HG03442 (cell line): ENCODE measurements at regions not wholly inside any gene's neighbourhood (a gene's known extent, or its start where the extent isn't known, plus 50 kb on each side); places are given as distances from the start of the nearest gene placed in this dataset.

Experiments
- ATAC-seq: cut with Tn5 transposase; IDR thresholded peaks from one replicate; pipeline ENCODE4 v1.9.1; 2021; ENCODE audit warnings: mild to moderate bottlenecking, moderate library complexity; ENCODE audit not compliant: unreplicated experiment

DNA sequence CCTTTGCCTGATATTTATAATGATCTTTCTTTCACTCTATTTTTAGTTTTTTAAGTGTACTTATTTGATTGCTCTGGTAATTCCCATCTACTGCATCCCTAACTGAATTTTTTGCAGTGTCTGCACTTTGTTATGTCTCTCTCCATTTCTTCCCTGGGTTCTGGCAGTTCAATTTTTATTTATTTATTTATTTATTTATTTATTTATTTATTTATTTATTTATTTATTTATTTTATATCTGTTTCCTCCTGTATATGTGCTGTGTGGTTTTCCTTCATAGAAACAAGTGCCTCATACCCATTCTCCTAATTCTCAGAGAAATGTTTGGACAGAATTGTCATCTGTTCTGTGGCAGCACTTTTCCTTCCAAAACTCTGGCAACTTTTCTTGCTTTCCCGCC is 2370.8 kb upstream of the WWC1 start:
- no peak for ATAC-seq

DNA sequence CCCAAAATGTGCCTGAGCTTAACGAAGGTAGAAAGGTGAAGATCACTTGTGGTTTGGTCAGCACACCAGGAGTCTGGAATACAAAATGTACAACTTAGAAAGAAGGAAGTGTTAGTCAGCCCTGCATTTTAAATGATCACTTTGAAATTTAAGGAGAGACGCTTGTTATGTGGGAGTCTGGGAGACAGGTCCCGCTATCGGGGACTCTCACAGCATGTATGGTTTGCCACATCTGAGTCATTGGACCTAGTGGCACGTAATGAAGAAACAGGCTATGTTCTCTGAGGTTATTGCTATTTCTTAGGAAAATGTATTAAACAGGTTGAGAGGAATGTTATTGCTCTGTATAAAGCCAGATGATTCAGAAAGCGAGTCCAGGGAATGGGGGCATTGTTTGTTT is 2362.5 kb upstream of the WWC1 start:
- ATAC-seq = no peak

DNA sequence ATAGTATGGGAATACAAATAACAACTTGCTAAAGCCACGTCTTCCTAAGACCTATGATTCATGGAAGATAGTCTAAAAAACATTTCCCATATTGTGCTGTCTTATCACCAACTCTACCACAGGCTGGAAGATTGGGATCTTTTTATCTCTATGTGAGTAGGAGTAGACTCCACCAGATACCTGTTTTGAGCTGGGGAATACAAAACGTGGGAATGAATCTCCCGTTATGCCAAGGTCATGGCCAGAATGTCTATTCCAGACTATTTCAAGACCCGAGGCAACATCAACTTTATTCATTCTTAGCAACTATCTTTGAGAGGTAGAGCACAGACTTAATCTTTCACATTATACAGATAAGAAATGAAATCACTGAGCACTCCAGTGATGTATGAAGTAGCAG is 2350.9 kb upstream of the WWC1 start:
- no peak for ATAC-seq

DNA sequence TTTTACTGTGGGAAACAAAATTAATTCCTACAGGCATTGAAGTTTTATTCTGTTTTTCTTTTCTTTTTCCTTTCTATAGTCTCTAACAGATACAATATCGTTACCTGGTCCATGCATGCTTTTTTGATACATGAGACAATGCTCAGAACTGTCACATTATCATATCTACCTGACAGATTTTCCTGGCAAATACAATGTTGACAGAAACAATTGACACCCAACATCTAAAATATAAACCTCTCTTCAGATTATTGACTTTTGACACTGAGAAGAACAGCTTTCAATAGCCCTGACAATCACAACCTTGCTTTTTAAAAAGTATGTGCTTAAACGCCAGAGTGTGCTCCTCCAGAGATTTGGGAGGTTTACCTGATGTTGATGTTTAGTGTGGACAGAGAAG is 2334.6 kb upstream of the WWC1 start:
- ATAC-seq = no peak

DNA sequence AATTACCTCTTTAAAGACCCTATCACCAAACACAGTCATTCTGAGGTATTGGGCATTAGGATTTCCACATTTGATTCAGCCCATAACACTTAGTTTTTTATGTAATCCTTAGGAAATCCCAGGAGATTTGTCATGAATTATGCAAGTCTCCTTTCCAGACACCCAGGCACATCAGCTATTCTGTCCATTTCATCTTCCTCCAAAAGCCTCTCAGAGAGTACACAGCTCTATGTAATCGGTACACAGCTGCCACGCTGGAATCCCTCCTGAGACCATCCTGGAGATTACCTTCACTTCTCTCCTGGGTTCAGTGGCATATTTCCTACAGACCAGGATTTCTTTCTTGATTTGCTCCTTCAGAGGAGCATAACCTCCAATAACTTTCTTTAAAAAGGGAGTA is 2309.8 kb upstream of the WWC1 start:
- ATAC-seq = no peak

DNA sequence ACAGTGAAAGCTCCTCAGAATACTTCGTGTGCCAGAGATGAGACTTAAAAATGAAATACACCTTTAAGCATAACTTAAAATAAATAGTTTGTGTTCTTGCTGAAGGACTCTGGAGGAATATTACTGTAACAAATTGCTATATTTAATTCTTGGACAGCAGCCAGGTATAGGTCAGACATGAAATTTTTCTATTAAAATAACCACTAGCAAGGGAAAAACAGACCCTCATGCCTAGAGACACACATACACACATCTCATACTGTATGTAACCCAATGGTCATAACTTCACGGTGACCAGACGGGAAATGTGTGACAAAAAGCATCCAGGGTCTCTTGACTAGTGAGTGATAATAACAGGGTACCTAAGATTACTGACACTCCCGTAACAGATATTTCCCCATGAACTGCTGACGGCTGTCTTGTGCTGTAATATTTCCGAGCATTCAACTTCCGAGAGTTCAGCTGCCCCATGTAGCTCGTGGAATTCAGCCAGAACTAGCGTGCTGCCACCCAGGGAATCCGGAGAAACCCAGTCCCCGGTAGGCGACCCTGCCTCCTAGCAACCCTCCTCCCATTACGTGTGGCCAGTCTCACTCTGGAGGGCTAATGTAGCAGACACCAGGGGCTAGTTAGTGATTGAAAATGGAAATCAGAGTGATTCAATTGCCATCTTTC is 2295.1 kb upstream of the WWC1 start:
- no peak for ATAC-seq

DNA sequence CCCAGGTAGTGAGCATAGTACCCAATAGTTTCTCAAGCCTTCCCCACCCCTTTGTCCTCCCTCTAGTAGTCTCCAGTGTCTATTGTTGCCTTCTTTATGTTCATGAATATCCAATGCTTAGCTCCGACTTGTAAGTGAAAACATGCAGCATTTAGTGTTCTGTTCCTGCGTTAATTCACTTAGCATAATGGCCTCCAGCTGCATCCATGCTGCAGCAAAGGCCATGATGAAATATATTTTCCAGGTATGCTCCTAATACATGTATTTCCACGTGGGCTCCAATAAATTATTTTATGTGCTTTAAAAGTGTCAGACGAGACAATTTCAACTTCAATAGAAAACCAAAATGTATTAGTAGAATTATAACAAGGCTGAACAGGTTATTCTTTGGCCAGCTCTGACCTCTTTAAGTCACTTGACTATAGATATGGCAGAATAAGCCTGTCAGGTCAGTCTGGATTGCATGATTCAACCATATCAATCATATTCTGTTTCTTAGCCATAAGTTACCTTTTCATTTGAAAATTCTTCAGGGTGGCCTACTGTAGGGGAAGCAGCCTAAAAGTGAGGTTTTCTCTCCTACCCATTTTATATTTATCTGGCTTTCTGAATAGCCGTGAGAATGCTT is 2291.6 kb upstream of the WWC1 start:
- no peak for ATAC-seq

DNA sequence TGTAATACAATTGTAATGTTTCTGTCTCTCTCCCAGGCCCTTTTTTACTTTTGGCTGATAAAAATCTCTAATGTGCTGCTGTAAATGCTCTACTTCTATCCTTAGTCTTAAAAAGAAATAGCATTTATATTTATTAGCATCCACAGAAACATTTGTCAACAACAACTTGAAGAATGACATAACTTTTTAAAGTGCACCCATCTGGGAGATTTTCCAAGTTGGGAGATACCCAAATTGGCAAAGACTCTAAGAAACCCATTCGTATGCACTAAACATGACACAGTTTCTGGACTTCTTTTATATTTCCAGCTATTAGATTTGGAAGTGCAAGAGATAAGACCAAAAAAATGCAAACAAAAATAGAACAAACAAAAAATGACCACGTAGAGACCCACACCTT is 2287.4 kb upstream of the WWC1 start:
- ATAC-seq = no peak

DNA sequence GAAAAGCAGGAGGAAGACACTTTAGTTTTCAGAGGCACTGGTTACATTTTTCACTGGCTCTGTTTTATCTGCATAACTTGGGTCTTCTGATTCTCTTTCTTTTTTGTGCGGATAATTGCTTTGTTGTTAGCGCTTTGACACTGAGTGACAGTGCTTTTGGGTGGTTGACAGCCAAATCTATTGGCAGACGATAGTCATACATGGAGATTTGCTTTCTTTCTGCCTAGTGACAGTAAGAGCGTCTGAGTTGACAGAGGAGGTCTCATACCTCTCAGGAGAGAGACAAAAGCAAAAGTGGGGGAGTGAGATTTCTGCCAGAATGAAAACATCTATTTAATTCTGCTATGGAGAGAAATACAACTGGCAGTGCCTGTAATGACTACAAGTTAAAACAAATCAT is 2278.0 kb upstream of the WWC1 start:
- ATAC-seq = no peak

DNA sequence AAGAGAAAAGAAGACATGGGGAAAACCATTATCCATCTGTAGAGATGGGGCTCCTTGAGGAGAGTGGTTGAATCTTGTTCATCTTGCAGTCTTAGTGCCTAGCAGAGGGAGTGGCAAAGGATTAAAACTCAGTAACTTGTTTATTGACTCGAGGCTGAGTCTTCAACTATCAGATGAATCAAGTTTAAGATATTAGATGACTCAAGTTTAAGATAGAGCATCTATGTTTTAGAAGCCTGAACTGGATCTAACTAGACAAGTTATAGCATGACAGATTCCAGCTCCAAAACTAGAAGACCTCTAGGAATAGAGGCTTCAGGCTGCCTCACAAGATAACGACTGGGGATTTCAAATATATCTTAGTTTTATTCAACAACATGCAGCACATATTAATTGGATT is 2277.2 kb upstream of the WWC1 start:
- no peak for ATAC-seq

DNA sequence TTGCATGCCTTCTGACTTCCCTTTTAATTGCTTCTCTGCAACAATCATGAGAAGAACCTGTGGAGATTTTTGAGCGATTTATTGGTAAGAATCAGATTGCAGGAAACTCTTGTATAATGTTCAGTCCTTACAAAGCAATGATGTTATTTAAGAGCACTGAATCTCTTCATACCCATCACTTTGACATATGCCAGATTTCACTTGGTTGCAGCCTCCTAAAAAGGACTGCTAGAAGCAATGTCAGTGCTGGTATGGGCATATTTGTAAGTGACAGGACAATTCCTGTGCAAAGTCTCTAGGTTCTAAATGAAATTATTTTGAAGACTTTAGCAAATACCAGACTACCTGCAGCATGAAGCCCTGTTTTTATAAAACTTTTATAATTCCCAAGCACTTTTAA is 2272.7 kb upstream of the WWC1 start:
- no peak for ATAC-seq

DNA sequence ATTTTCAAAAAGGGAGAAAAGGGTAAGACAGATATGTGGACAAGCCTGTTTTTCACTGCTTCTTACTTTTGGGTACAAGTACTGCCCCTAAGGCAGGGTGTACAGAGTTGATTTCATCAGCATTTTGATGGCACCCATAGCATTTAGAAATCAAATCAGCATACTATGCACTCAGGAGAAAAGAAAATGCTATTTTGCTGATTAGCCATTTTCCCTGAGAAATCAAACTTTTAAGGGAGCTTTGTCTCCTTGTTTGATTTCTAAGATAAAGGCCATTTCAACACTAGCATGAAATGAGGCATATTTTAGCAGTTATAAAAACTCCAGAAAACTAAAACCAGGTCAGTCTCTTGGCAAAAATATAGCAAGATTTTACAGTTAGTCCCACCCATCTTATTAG is 2269.4 kb upstream of the WWC1 start:
- ATAC-seq = no peak

DNA sequence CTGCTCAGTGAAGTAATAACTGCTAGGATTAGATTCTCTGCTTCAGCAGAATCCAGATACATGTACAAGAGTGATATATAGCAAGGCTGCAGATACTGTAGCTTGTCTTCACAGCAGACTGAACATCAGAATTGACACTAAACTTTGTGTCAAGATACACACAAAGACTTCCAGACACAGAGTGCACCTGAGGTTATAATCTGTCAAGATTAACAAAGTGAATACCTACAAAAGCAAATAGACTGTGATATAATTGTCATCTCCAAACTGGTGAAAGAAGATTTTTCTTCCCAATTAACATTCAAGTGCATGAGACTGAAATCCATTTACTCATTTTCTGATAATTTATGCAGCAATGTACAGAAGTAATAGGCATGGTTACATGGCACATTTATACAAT is 2266.5 kb upstream of the WWC1 start:
- no peak for ATAC-seq

DNA sequence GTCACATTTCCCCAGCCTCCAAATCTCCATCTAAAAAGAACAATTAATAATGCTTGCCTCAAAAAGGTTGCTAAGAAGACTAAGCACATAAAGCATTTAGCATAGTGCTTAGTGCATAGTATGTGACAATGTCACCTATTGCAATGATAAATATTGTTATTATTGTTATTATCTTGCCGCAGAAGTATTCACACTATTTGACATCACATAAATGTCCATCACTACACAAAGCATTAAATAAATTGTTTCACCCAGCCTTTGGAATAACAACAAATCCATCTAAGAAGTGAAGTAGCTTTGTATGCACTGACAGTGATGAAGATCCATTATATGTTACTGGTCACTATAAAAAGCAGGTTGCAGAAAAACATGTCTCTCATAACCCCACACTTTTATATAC is 2263.9 kb upstream of the WWC1 start:
- no peak for ATAC-seq

DNA sequence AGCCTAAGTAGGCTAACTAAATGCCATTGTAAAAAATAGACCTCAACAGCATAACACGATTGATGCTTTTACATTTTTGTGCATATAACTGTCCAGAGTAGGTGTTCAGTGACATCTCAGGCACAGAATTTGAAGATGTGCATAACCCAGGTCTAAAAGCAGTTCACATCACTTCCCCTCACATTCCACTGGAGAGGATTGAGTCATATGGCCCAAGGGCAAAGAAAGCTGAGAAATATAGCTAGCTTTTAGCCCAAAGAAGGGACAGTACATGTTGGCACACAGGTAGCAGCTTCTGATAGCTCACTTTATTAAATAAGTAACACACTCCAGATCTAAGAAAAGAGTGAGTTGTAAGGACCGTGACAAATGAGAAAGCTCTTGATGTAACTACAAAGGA is 2259.5 kb upstream of the WWC1 start:
- ATAC-seq = no peak

DNA sequence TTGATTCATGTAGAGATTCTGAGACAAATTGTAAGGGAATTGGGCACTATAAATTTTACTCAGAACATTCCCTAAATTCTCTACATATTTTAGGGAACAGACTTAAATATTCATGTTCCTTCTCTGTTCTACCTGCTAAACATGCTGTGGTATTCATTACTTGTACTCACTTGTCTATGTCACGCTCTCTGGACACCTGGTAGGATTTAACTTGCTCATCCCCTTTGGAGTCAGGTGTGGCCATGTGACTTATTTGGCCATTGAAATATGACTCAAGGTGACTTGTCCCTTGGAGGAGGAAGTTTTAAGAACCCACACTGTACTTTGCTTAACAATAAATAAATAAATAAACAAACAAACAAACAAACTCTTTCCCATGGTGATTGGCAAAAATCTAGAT is 2258.8 kb upstream of the WWC1 start:
- ATAC-seq = no peak

DNA sequence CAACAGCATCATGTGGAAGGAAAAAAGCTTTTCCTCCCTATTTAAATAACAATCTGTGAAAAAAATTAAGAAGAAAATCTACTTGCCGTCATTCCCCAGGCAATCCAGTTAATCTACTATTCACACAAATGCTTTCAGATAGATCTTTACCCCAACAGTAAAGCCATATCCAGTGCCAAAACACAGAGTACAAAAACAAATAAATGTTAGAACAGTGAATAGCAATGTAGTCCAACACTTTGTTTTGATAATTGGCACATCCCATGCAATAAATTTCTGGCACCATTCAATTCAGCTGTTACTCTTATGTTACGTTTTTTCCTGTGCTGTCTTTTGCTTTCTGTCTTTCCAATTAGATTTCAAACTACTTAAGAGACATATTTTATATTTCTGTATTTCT is 2245.5 kb upstream of the WWC1 start:
- no peak for ATAC-seq

DNA sequence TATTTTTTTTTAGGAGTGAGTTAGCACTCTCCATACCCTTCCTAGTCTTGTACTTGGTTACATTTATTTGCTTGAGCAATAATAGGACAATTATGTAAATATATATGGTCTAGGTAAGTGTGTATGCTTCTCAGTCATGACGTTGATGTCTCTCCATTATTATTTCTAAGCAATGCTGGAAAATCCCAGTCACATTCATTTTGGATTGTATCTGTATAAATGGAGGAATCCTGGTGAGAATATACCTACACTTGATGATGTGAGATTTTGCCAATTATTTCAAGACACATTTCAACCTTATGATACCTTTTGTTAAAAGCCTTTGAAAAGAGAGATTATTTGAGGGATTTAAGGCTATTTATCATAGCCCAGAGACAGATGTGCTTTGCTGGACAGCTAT is 2244.5 kb upstream of the WWC1 start:
- ATAC-seq = no peak

DNA sequence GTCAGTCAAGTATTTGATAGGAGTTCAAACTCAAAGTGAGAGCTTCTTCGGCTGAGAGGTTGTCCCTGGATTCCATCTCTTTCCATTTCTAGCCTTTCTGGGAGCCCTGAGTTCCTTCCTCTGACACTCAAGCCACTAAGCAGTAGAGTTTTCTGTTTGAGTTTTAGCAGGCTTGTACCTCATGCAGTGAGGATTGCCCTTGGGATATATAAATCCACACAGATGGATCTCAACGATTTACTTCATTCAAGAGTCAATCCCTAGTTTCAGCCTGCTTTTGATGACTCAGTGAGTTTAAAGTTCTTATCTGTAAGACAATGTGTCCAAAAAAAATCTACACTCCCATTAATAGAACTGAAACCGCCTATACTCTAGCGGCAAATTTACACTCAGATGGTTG is 2240.9 kb upstream of the WWC1 start:
- no peak for ATAC-seq

DNA sequence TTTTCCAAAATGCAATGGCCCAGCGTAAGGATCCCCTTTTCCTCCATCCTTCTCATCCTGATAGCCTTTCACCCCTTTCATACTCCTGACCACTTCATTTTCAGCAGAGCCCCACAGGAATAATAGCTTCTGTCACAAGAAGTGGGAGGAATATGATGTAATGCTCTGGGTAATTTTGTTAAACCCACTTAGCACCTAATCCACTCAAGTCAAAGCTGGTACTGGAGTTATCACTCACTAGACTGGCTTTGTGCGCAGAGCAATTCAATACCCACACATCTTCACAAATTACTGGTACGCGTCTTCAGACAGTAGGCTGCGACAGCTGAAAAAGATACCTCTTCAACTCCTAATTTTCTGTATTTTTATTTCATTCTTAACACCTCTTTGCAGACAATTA is 2232.8 kb upstream of the WWC1 start:
- no peak for ATAC-seq

DNA sequence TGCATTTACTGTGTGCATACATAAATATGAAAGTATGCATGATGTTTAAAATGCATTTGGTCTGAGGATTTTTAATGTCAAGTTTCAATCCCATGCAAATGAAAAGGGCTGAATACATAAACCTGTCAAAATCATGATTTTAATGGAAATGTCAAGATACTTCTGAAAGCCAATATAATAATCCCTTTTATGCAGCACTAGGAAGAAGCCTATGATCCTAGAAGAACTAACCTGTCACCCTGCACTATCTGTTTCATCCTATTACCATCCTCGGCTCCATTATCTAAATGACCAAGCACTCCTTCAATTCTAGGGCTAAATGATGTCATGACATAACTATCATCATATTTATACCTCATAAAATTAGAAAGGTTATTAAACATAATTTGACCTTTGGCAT is 2229.4 kb upstream of the WWC1 start:
- no peak for ATAC-seq

DNA sequence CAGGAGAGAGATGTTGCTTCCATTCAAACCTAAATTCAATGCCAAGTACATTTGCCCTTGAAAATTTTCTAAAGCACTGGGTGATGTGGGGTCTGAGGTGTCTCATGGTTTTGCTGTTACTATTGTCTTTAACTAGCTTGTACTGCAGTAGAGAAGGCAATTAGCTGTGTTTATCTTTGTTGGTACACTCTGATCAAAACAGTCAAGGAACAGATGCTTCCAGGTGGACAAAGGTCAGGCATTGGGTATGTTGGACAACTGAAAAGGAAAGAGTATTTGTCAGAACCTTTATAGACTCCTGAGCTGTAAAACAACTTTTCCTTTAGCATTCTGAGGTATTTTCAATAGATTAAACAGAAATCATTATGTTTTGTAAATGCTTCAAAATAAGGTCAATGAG is 2228.7 kb upstream of the WWC1 start:
- no peak for ATAC-seq

DNA sequence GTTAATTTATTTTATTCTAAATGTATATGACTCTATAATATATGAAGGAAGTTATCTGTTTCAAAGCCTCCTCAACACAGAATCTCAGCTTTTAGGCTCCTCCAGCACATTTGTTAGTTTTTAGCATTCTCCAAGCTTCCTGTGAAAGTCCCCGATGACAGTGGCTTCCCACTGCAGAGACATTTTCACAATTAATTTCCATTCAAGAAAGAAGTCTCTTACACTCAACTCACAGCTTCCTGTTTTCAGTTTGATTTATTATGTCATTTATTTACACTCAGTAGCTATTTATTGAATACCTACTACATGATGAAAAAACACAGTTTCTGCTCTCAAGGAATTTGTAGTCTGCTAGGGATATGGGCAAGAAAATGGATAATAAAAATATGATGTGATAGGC is 2228.2 kb upstream of the WWC1 start:
- no peak for ATAC-seq
